ENCODE measurements at regions not wholly inside any gene's neighbourhood (a gene's known extent, or its start where the extent isn't known, plus 50 kb on each side); places are given as distances from the start of the nearest gene placed in this dataset.

DNA sequence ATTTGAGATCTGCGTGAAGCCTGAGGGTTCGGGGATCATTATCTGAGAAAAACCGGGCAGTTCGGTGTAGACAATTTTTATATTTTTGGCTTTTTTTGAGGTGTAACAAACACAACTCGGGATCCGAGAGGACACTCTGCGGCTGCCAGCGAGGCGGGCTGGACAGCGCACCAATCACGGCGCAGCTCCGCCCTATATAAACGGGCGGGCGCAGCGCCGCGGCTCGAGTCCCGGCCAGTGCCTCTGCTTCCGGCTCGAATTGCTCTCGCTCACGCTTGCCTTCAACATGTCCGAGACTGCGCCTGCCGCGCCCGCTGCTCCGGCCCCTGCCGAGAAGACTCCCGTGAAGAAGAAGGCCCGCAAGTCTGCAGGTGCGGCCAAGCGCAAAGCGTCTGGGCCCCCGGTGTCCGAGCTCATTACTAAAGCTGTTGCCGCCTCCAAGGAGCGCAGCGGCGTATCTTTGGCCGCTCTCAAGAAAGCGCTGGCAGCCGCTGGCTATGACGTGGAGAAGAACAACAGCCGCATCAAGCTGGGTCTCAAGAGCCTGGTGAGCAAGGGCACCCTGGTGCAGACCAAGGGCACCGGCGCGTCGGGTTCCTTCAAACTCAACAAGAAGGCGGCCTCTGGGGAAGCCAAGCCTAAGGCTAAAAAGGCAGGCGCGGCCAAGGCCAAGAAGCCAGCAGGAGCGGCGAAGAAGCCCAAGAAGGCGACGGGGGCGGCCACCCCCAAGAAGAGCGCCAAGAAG, 69.0 kb downstream of the HFE start:
- peak overlapping the region; percentile 90 for H3K9ac ChIP-seq (ENCODE audit: low read depth, low read length)
- peak overlapping the region; percentile 90 for H3K27ac ChIP-seq (ENCODE audit: low read length)
- peak; percentile 92 for DNase-seq
- TF ChIP-seq, protein P1, sequence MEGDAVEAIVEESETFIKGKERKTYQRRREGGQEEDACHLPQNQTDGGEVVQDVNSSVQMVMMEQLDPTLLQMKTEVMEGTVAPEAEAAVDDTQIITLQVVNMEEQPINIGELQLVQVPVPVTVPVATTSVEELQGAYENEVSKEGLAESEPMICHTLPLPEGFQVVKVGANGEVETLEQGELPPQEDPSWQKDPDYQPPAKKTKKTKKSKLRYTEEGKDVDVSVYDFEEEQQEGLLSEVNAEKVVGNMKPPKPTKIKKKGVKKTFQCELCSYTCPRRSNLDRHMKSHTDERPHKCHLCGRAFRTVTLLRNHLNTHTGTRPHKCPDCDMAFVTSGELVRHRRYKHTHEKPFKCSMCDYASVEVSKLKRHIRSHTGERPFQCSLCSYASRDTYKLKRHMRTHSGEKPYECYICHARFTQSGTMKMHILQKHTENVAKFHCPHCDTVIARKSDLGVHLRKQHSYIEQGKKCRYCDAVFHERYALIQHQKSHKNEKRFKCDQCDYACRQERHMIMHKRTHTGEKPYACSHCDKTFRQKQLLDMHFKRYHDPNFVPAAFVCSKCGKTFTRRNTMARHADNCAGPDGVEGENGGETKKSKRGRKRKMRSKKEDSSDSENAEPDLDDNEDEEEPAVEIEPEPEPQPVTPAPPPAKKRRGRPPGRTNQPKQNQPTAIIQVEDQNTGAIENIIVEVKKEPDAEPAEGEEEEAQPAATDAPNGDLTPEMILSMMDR (IDR thresholded peaks at IDR 0.05; ENCODE audit: borderline replicate concordance, extremely low read depth, low read length, poor library complexity, severe bottlenecking): peak; percentile 11
- no peak for TF ChIP-seq EZH2 (IDR thresholded peaks at IDR 0.05; ENCODE audit: borderline replicate concordance, low read depth, low read length, severe bottlenecking)
- H3K9me3 ChIP-seq (ENCODE audit: insufficient read depth, low read length, severe bottlenecking): no peaks in the 10 kb centered on the region
- peaks cover 39% of the 10 kb centered on the region for H3K79me2 ChIP-seq (ENCODE audit: insufficient read depth, low read length)
- H3K4me1 ChIP-seq (ENCODE audit: insufficient read depth, low read length): peaks cover 33% of the 10 kb centered on the region
- peak overlapping the region; percentile 78 to 82 for H3K4me3 ChIP-seq (ENCODE audit: low read depth in 1 of 2, low read length in 2 of 2)
- H3K4me2 ChIP-seq (ENCODE audit: insufficient read depth, low read length): peak overlapping the region; percentile 59
- H3K36me3 ChIP-seq (ENCODE audit: insufficient read depth, low read length): peaks cover 5% of the 10 kb centered on the region; the same call in 1 of the 2 replicates
- no peaks in the 10 kb centered on the region for H3K27me3 ChIP-seq (ENCODE audit: insufficient read depth, low read length, poor library complexity)
- ATAC-seq (ENCODE audit: insufficient read depth, low read depth): peak; percentile 50
- peak overlapping the region; percentile 74; the same call in 1 of the 2 replicates for H2AFZ ChIP-seq (ENCODE audit: low read depth, low read length)
- peaks cover 18% of the 10 kb centered on the region for H4K20me1 ChIP-seq (ENCODE audit: insufficient read depth, low read length)

DNA sequence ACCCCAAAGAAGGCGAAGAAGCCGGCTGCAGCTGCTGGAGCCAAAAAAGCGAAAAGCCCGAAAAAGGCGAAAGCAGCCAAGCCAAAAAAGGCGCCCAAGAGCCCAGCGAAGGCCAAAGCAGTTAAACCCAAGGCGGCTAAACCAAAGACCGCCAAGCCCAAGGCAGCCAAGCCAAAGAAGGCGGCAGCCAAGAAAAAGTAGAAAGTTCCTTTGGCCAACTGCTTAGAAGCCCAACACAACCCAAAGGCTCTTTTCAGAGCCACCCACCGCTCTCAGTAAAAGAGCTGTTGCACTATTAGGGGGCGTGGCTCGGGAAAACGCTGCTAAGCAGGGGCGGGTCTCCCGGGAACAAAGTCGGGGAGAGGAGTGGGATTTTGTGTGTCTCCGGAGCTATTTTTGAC, 69.6 kb downstream of the HFE start:
- Histone ChIP-seq H3K9ac (ENCODE audit: low read depth, low read length) (peak overlapping the region; percentile 90), H3K4me1 (ENCODE audit: insufficient read depth, low read length) (peaks cover 34% of the 10 kb centered on the region), H4K20me1 (ENCODE audit: insufficient read depth, low read length) (peaks cover 18% of the 10 kb centered on the region), H3K79me2 (ENCODE audit: insufficient read depth, low read length) (peaks cover 39% of the 10 kb centered on the region), H2AFZ (ENCODE audit: low read depth, low read length) (no peak overlapping the region), H3K9me3 (ENCODE audit: insufficient read depth, low read length, severe bottlenecking) (no peaks in the 10 kb centered on the region), H3K4me2 (ENCODE audit: insufficient read depth, low read length) (peak overlapping the region; percentile 59), H3K27me3 (ENCODE audit: insufficient read depth, low read length, poor library complexity) (no peaks in the 10 kb centered on the region), H3K4me3 (ENCODE audit: low read depth in 1 of 2, low read length in 2 of 2) (peak overlapping the region; percentile 78 to 82), H3K36me3 (ENCODE audit: insufficient read depth, low read length) (peaks cover 5% of the 10 kb centered on the region; the same call in 1 of the 2 replicates), H3K27ac (ENCODE audit: low read length) (peak overlapping the region; percentile 90)
- TF ChIP-seq, protein P1 (IDR thresholded peaks at IDR 0.05; ENCODE audit: borderline replicate concordance, extremely low read depth, low read length, poor library complexity, severe bottlenecking): no peak
- no peak for TF ChIP-seq EZH2 (IDR thresholded peaks at IDR 0.05; ENCODE audit: borderline replicate concordance, low read depth, low read length, severe bottlenecking)
- DNase-seq (peak; percentile 85), ATAC-seq (ENCODE audit: insufficient read depth, low read depth) (peak; percentile 21; the same call in 2 of the 3 replicates)

DNA sequence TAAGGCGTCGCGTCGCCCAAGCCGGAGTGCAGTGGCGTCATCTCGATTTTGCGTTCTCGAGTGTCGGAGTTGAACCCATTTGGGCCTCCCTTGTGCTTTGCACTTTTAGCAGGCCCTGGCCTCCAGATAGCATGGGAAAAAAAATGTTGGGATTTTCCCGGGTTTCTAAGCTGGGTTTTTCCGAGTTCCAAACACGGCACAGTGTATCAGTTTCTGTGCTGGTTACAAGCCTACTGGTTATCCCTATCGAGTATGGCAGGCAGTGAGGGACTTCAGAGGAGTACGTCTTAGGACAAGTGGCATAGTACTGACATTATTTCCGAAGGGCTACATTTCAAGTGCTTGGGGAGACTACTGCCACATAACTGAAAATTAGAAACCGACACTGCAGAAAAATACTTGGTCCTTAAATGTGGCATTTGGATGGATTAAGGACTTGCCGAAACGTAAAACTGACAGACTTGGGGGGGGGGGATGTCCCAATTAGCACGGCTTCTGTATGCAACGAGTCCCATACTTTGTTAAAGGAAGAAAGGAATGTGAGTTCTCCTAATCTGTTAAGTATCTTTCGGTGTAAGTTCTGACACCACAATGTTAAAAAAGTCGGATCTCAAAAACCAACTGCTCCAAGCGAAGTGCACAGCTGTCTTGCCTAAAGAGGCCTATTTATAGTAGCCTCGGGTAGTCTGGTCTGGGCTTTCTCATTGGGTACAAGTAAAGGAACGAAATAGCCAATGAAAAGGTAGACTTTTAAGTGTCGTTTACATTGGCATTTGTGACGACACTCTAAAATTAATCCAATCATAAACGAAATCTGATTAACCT, 70.2 kb downstream of the HFE start:
- Histone ChIP-seq H3K9ac (ENCODE audit: low read depth, low read length) (peak overlapping the region; percentile 90), H4K20me1 (ENCODE audit: insufficient read depth, low read length) (peaks cover 18% of the 10 kb centered on the region), H3K4me3 (ENCODE audit: low read depth in 1 of 2, low read length in 2 of 2) (peak overlapping the region; percentile 78 to 82; a peak in 3 of 4 replicates), H3K27me3 (ENCODE audit: insufficient read depth, low read length, poor library complexity) (no peaks in the 10 kb centered on the region), H3K9me3 (ENCODE audit: insufficient read depth, low read length, severe bottlenecking) (no peaks in the 10 kb centered on the region), H3K79me2 (ENCODE audit: insufficient read depth, low read length) (peaks cover 39% of the 10 kb centered on the region), H3K27ac (ENCODE audit: low read length) (peak overlapping the region; percentile 90), H3K36me3 (ENCODE audit: insufficient read depth, low read length) (peaks cover 5% of the 10 kb centered on the region; the same call in 1 of the 2 replicates), H2AFZ (ENCODE audit: low read depth, low read length) (no peak overlapping the region), H3K4me1 (ENCODE audit: insufficient read depth, low read length) (peaks cover 34% of the 10 kb centered on the region), H3K4me2 (ENCODE audit: insufficient read depth, low read length) (peak overlapping the region; percentile 59)
- TF ChIP-seq, protein P1 (IDR thresholded peaks at IDR 0.05; ENCODE audit: borderline replicate concordance, extremely low read depth, low read length, poor library complexity, severe bottlenecking): no peak
- no peak for TF ChIP-seq EZH2 (IDR thresholded peaks at IDR 0.05; ENCODE audit: borderline replicate concordance, low read depth, low read length, severe bottlenecking)
- DNase-seq (no peak), ATAC-seq (ENCODE audit: insufficient read depth, low read depth) (peak; percentile 67)
